Endothelial cell (in vitro differentiated cells): ENCODE measurements at regions not wholly inside any gene's neighbourhood (a gene's known extent, or its start where the extent isn't known, plus 50 kb on each side); places are given as distances from the start of the nearest gene placed in this dataset.

ENCODE experiments used
- DNase-seq: peaks from one replicate; pipeline ENCODE4 v3.0.0; 2021; ENCODE audit warnings: low spot score
- H3K27ac Mint-ChIP-seq: one replicate; pipeline ENCODE4 v1.8.0; 2021; ENCODE audit warnings: mixed read lengths, inconsistent platforms; ENCODE audit not compliant: unreplicated experiment
- H3K27me3 Mint-ChIP-seq: one replicate; pipeline ENCODE4 v1.8.0; 2021; ENCODE audit warnings: mild to moderate bottlenecking, moderate library complexity, mixed read lengths, inconsistent platforms; ENCODE audit not compliant: unreplicated experiment
- H3K36me3 Mint-ChIP-seq: one replicate; pipeline ENCODE4 v1.8.0; 2021; ENCODE audit warnings: mild to moderate bottlenecking, low read depth, mixed read lengths, inconsistent platforms; ENCODE audit not compliant: unreplicated experiment
- H3K4me1 Mint-ChIP-seq: one replicate; pipeline ENCODE4 v1.8.0; 2021; ENCODE audit warnings: mild to moderate bottlenecking, mixed read lengths, inconsistent platforms; ENCODE audit not compliant: unreplicated experiment
- H3K4me3 Mint-ChIP-seq: one replicate; pipeline ENCODE4 v1.8.0; 2021; ENCODE audit warnings: mild to moderate bottlenecking, mixed read lengths, inconsistent platforms; ENCODE audit not compliant: unreplicated experiment
- H3K9me3 Mint-ChIP-seq: one replicate; pipeline ENCODE4 v1.8.0; 2021; ENCODE audit warnings: mixed read lengths, inconsistent platforms; ENCODE audit not compliant: unreplicated experiment
- TF ChIP-seq, protein P1 (sequence below): fragments of 200-600 bp; sonication (generic); IDR thresholded peaks from one replicate; pipeline ENCODE4 v1.5.0; 2021; ENCODE audit warnings: antibody characterized with exemption; ENCODE audit not compliant: unreplicated experiment

DNA sequence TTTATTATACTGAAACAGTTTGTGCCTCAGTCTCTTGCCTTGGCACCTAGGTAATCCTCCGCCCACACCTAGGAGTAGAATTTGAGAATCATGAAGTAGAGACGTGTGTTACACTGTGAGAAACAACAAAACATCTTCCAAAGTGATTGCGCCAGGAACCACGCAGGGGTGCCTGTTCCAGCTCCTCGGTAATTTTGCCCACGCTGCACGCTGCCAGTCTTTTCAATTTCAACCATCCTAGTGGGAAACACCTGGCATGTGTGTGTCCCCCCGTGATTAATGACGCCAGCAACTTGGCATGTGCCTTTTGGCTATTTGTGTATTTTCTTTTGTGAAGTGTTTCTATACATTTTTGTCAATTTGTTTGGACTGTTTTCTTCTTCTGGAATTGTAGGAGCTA, 919.1 kb downstream of the BRD1 start:
- Mint-ChIP-seq H3K36me3 (no peaks in the 10 kb centered on the region), H3K4me1 (no peaks in the 10 kb centered on the region), H3K9me3 (no peaks in the 10 kb centered on the region), H3K27ac (no peak overlapping the region), H3K4me3 (no peak overlapping the region), H3K27me3 (peaks cover 3% of the 10 kb centered on the region)
- DNase-seq = no peak
- TF ChIP-seq, protein P1, sequence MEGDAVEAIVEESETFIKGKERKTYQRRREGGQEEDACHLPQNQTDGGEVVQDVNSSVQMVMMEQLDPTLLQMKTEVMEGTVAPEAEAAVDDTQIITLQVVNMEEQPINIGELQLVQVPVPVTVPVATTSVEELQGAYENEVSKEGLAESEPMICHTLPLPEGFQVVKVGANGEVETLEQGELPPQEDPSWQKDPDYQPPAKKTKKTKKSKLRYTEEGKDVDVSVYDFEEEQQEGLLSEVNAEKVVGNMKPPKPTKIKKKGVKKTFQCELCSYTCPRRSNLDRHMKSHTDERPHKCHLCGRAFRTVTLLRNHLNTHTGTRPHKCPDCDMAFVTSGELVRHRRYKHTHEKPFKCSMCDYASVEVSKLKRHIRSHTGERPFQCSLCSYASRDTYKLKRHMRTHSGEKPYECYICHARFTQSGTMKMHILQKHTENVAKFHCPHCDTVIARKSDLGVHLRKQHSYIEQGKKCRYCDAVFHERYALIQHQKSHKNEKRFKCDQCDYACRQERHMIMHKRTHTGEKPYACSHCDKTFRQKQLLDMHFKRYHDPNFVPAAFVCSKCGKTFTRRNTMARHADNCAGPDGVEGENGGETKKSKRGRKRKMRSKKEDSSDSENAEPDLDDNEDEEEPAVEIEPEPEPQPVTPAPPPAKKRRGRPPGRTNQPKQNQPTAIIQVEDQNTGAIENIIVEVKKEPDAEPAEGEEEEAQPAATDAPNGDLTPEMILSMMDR = no peak

DNA sequence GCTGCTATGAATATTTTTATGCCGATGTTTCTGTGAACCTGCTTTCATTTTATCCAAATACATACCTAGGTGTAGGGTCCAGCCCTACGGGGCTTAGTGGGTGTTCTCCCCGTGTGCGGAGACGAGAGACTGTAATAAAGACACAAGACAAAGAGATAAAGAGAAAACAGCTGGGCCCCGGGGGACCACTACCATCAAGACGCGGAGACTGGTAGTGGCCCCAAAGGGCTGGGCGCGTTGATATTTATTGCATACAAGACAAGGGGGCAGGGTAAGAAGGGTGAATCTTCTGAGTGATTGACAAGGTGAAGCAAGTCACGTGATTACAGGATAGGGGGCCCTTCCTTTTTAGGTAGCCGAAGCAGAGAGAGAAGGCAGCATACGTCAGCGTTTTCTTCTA, 920.1 kb downstream of the BRD1 start:
- DNase-seq = no peak
- Mint-ChIP-seq H3K4me3 (no peak overlapping the region), H3K9me3 (no peaks in the 10 kb centered on the region), H3K36me3 (no peaks in the 10 kb centered on the region), H3K27ac (no peak overlapping the region), H3K27me3 (peaks cover 3% of the 10 kb centered on the region), H3K4me1 (no peaks in the 10 kb centered on the region)
- TF ChIP-seq, protein P1 = no peak

DNA sequence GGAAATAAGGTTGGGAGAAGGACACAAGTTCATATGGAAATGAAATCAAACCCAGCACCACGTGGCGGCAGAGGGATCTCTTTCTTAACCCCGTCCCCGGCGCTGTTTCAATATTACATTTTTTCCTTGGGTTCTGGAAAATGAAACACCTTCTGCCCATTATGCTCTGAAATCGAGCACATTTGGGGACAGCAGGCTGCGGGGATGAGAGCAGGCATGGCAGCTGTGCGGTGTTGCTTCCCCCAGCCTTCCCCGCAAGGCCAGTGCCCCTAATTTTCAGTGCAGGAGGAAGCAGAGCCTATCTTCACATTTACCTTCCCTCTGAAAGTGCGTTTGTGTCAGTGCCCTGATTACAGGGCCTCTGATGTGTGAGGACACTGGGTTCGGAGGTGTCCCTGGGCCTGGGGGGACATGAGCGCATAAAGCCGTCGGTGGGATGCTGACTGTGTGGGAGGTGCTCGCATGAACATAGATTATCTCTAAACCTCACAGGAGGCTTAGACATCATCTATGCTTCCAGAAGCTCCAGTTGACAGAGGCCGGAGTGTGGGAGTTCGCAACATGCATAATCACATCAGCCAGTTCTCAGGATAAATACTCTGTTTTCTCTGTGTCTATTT, 921.3 kb downstream of the BRD1 start:
- Mint-ChIP-seq H3K9me3 (no peaks in the 10 kb centered on the region), H3K27ac (no peak overlapping the region), H3K4me1 (no peaks in the 10 kb centered on the region), H3K4me3 (no peak overlapping the region), H3K27me3 (peaks cover 3% of the 10 kb centered on the region), H3K36me3 (no peaks in the 10 kb centered on the region)
- TF ChIP-seq, protein P1 = no peak
- DNase-seq = no peak

DNA sequence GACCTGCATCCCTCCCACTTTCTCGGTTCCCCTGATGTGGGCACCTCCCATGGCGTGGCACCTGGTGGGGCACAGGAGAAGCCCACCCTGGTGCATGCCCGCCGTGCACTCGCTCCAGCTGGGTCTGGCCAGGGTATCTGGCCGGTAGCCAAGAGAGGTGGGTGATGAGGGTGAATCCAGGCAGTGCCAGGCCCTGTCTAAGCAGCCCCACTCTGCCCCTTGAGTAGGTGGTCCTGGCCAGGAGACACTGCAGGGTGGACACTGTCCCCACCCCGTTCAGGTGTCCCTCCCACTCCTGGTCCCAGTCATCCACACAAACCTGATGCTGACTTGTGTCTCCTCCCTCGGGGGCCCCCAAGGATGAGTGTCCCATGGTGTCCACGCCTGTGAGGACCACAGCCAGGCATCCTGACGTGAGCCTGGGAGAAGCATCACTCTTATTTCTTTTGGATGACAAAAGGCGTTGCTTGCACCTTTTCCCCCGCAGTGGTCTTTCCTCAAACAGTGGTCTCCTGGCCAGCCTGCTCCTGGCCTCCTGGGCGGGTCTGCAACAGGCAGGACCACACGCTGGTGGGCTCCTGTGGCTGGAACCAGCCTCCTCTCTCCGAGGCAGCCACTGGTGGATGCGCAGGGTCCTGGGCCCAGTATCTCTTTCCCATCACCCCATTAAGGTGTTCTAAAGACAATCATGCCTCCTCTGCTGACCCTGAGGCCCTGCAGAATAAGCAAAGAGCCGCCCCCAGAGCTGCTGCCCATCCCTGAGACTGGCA, 922.3 kb downstream of the BRD1 start:
- Mint-ChIP-seq H3K27me3 (peaks cover 3% of the 10 kb centered on the region), H3K27ac (no peak overlapping the region), H3K36me3 (no peaks in the 10 kb centered on the region), H3K4me3 (no peak overlapping the region), H3K9me3 (no peaks in the 10 kb centered on the region), H3K4me1 (no peaks in the 10 kb centered on the region)
- TF ChIP-seq, protein P1 = no peak
- DNase-seq = no peak

DNA sequence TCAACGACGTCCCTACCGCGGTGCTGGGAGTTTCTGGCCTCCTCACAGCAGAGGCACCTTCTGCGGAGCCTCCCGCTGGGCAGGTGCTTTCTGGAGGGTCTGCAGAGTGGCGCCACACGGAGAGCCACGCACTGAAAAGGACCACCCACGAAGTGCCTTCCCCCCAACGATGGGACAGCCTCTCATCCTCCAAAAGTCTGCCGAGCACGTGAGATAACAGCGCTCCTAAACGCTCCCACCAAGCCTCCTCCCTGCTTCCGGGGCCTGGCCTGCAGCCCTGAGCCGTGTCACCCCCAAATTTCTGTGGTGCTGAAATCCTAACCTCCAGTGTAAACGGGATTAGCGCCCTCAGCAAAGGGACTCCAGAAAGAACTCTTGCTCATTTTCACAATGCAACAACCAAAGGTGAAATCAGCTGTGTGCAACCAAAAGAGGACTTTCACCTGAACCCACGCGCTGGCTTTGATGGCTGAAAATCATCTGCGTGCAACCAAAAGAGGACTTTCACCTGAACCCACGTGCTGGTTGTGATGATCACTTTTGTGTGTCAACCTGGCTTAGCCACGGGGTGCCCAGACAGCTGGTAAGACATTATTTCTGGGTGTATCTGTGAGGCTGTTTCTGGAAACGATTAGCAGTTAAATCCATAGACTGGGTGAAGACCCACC, 924.6 kb downstream of the BRD1 start:
- DNase-seq = no peak
- Mint-ChIP-seq H3K9me3 (no peaks in the 10 kb centered on the region), H3K36me3 (no peaks in the 10 kb centered on the region), H3K4me1 (no peaks in the 10 kb centered on the region), H3K27me3 (peaks cover 3% of the 10 kb centered on the region), H3K27ac (no peak overlapping the region), H3K4me3 (no peak overlapping the region)
- TF ChIP-seq, protein P1 = no peak
